SK-N-SH (cell line): ENCODE measurements at regions not wholly inside any gene's neighbourhood (a gene's known extent, or its start where the extent isn't known, plus 50 kb on each side); places are given as distances from the start of the nearest gene placed in this dataset.

Experiments
- CTCF ChIA-PET: fragments of 300-600, 350-600 bp; formaldehyde crosslinking; extraction: SDS; loops from one replicate; lab custom pipeline; 2021; lab: Yijun Ruan, JAX
- POLR2A ChIA-PET: fragments of 350-600 bp; sonication (Branson Sonifier 250); formaldehyde crosslinking; extraction: SDS; loops from one replicate; lab custom pipeline; 2020; ENCODE audit warnings: antibody characterized with exemption, inconsistent platforms; lab: Yijun Ruan, JAX
- DNase-seq: peaks from one replicate; pipeline ENCODE4 v3.0.0; 2012
- H2AFZ ChIP-seq: fragments of 200-600 bp; sonication (generic); 2 replicates; pipeline ENCODE4 v1.8.1; 2016; ENCODE audit warnings: antibody characterized with exemption, mild to moderate bottlenecking, low read depth
- H3F3A ChIP-seq: fragments of 200-600 bp; sonication (generic); replicated peaks from 2 replicates; pipeline ENCODE3; 2016; ENCODE audit warnings: antibody characterized with exemption, mild to moderate bottlenecking; ENCODE audit not compliant: insufficient read depth
- H3K27ac ChIP-seq, 2 experiments: fragments of 200-500 bp in 1 of 2; fragments of 200-600 bp in 1 of 2; sonication (Bioruptor generic) in 1 of 2; sonication (generic), shearing (Covaris generic) in 1 of 2; 2 replicates each; pipeline versions ENCODE4 v1.5.1 to v1.6.1; 2014 to 2016; ENCODE audit warnings: low read depth in 2 of 2, inconsistent platforms in 1 of 2, low read length in 1 of 2, mild to moderate bottlenecking in 1 of 2, mixed read lengths in 1 of 2
- H3K27me3 ChIP-seq: fragments of 200-600 bp; sonication (generic), shearing (Covaris generic); 2 replicates; pipeline ENCODE4 v1.6.1; 2016; ENCODE audit warnings: mixed run types; ENCODE audit not compliant: insufficient read depth
- H3K36me3 ChIP-seq, 2 experiments: fragments of 200-500 bp in 1 of 2; fragments of 200-600 bp in 1 of 2; sonication (Bioruptor generic) in 1 of 2; sonication (generic) in 1 of 2; replicated peaks in 1 of 2; 2 replicates each; pipeline versions ENCODE3 to v1.5.1; 2014 to 2016; ENCODE audit warnings: low read length in 1 of 2, mild to moderate bottlenecking in 1 of 2; ENCODE audit not compliant: insufficient read depth in 2 of 2, control insufficient read depth in 1 of 2
- H3K4me1 ChIP-seq, 2 experiments: fragments of 200-500 bp in 1 of 2; fragments of 200-600 bp in 1 of 2; sonication (Bioruptor generic) in 1 of 2; sonication (generic), shearing (Covaris generic) in 1 of 2; 2 replicates each; pipeline versions ENCODE4 v1.5.1 to v1.6.1; 2014 to 2016; ENCODE audit warnings: low read depth in 1 of 2, low read length in 1 of 2, mixed run types in 1 of 2; ENCODE audit not compliant: insufficient read depth in 2 of 2, control insufficient read depth in 1 of 2
- H3K4me2 ChIP-seq: fragments of 200-600 bp; sonication (generic), shearing (Covaris generic); 2 replicates; pipeline ENCODE4 v1.6.1; 2017; ENCODE audit warnings: mixed run types
- H3K4me3 ChIP-seq, 2 experiments: fragments of 200-500 bp in 1 of 2; fragments of 200-600 bp in 1 of 2; sonication (Bioruptor generic) in 1 of 2; sonication (generic), shearing (Covaris generic) in 1 of 2; 2 replicates each; pipeline versions ENCODE4 v1.5.1 to v1.8.1; 2014 to 2016; ENCODE audit warnings: low read depth in 2 of 2, inconsistent platforms in 1 of 2, low read length in 1 of 2, mild to moderate bottlenecking in 1 of 2, mixed read lengths in 1 of 2, moderate library complexity in 1 of 2
- H3K79me2 ChIP-seq: fragments of 200-600 bp; sonication (generic); 2 replicates; pipeline ENCODE4 v1.8.1; 2017; ENCODE audit warnings: mild to moderate bottlenecking; ENCODE audit not compliant: insufficient read depth
- H3K9ac ChIP-seq: fragments of 200-600 bp; sonication (generic); 2 replicates; pipeline ENCODE4 v1.6.1; 2017; ENCODE audit warnings: mixed run types
- H3K9me2 ChIP-seq: fragments of 200-600 bp; sonication (generic); 2 replicates; pipeline ENCODE4 v1.6.1; 2017; ENCODE audit warnings: mixed run types
- H3K9me3 ChIP-seq: fragments of 200-600 bp; sonication (generic); 2 replicates; pipeline ENCODE4 v1.6.1; 2017; ENCODE audit warnings: mixed run types, mild to moderate bottlenecking, moderate library complexity
- H4K20me1 ChIP-seq: fragments of 200-600 bp; sonication (generic); 2 replicates; pipeline ENCODE4 v1.6.1; 2017; ENCODE audit warnings: mild to moderate bottlenecking, mixed run types; ENCODE audit not compliant: insufficient read depth
- CHD2 ChIP-seq: fragments of 150-350 bp; IDR thresholded peaks from 2 replicates; pipeline ENCODE4 v1.6.1; 2018; ENCODE audit warnings: low read length; ENCODE audit not compliant: partially characterized antibody
- EP300 ChIP-seq, 2 experiments: IDR thresholded peaks; 2 replicates each; pipeline versions ENCODE4 v1.4.0 to v1.6.1; 2012; ENCODE audit warnings: borderline replicate concordance in 1 of 2, low read depth in 1 of 2, low read length in 1 of 2
- EZH2phosphoT487 ChIP-seq: fragments of 200-600 bp; sonication (generic); IDR thresholded peaks from 2 replicates; pipeline ENCODE4 v1.6.1; 2017; ENCODE audit warnings: low read depth, mixed run types, mild to moderate bottlenecking, antibody characterized with exemption, moderate library complexity, borderline replicate concordance
- MXI1 ChIP-seq: IDR thresholded peaks from 2 replicates; pipeline ENCODE4 v1.6.1; 2012; ENCODE audit warnings: mild to moderate bottlenecking, low read depth, low read length, improper control_type of control experiment
- NFIC ChIP-seq: IDR thresholded peaks from 2 replicates; pipeline ENCODE4 v1.4.0; 2012; ENCODE audit warnings: borderline replicate concordance
- NRF1 ChIP-seq: IDR thresholded peaks from 2 replicates; pipeline ENCODE4 v1.6.1; 2012; ENCODE audit warnings: low read depth, mild to moderate bottlenecking, low read length
- POLR2AphosphoS5 ChIP-seq: IDR thresholded peaks from 2 replicates; pipeline ENCODE4 v1.6.1; 2012; ENCODE audit warnings: low read depth, low read length
- RXRA ChIP-seq: IDR thresholded peaks from 2 replicates; pipeline ENCODE4 v1.4.0; 2012; ENCODE audit warnings: low read depth, mild to moderate bottlenecking, borderline replicate concordance
- SIN3A ChIP-seq: IDR thresholded peaks from 2 replicates; pipeline ENCODE4 v1.6.1; 2012; ENCODE audit warnings: low read depth, mild to moderate bottlenecking, low read length, moderate library complexity, borderline replicate concordance
- SMC3 ChIP-seq: IDR thresholded peaks from 2 replicates; pipeline ENCODE4 v1.6.1; 2012; ENCODE audit warnings: low read depth, low read length, improper control_type of control experiment
- TAF1 ChIP-seq: IDR thresholded peaks from 2 replicates; pipeline ENCODE4 v1.6.1; 2012; ENCODE audit warnings: low read depth, mild to moderate bottlenecking, low read length, moderate library complexity, borderline replicate concordance
- TCF12 ChIP-seq: IDR thresholded peaks from 2 replicates; pipeline ENCODE4 v1.4.0; 2012
- WGBS: methylation state at CpG from one replicate; pipeline ENCODE4 v1.1.6; 2017; ENCODE audit warnings: low lambda C conversion rate; 5-methylcytosine and 5-hydroxymethylcytosine counted together
- TF ChIP-seq, protein P1 (sequence below): fragments of 200-600 bp; sonication (generic); IDR thresholded peaks from 2 replicates; pipeline ENCODE4 v1.6.1; 2017; ENCODE audit warnings: antibody characterized with exemption, mild to moderate bottlenecking, moderate library complexity
- TF ChIP-seq, protein P2 (sequence below): fragments of 150-350 bp; IDR thresholded peaks from 2 replicates; pipeline ENCODE4 v1.6.1; 2017; ENCODE audit warnings: antibody characterized with exemption, low read length, low read depth, borderline replicate concordance
- TF ChIP-seq, protein P3 (sequence below): IDR thresholded peaks from 2 replicates; pipeline ENCODE4; 2012
- TF ChIP-seq, protein P4 (sequence below): IDR thresholded peaks from 2 replicates; pipeline ENCODE4 v1.6.1; 2012; ENCODE audit warnings: mild to moderate bottlenecking, low read depth, low read length, moderate library complexity
- TF ChIP-seq, protein P5 (sequence below): IDR thresholded peaks from 2 replicates; pipeline ENCODE4 v1.4.0; 2012; ENCODE audit warnings: low read depth, borderline replicate concordance

DNA sequence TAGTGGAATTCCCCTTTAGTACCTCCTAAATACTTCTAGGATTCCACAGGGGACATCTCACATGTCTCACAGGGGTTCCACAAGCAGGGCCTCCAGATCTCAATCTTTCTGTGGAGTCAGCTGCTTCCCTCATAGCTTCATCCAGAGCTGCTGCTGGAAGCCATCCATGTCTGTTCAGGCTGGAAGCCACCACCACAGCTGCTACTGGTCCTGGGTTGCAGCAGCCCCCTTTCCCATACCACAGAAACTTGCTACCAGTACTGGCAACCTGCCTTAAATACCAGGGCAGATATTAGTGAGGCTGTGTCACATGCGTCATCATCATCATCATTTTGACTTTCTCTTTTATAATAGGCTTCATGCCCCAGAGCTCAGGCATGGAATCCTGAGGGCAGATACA lies 242.7 kb upstream of the NCAM1 start:
- TF ChIP-seq, protein P1, sequence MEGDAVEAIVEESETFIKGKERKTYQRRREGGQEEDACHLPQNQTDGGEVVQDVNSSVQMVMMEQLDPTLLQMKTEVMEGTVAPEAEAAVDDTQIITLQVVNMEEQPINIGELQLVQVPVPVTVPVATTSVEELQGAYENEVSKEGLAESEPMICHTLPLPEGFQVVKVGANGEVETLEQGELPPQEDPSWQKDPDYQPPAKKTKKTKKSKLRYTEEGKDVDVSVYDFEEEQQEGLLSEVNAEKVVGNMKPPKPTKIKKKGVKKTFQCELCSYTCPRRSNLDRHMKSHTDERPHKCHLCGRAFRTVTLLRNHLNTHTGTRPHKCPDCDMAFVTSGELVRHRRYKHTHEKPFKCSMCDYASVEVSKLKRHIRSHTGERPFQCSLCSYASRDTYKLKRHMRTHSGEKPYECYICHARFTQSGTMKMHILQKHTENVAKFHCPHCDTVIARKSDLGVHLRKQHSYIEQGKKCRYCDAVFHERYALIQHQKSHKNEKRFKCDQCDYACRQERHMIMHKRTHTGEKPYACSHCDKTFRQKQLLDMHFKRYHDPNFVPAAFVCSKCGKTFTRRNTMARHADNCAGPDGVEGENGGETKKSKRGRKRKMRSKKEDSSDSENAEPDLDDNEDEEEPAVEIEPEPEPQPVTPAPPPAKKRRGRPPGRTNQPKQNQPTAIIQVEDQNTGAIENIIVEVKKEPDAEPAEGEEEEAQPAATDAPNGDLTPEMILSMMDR: no peak
- TF ChIP-seq, protein P2, sequence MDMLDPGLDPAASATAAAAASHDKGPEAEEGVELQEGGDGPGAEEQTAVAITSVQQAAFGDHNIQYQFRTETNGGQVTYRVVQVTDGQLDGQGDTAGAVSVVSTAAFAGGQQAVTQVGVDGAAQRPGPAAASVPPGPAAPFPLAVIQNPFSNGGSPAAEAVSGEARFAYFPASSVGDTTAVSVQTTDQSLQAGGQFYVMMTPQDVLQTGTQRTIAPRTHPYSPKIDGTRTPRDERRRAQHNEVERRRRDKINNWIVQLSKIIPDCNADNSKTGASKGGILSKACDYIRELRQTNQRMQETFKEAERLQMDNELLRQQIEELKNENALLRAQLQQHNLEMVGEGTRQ: no peak
- TF ChIP-seq EZH2phosphoT487: no peak
- TF ChIP-seq SIN3A: no peak
- TF ChIP-seq, protein P3, sequence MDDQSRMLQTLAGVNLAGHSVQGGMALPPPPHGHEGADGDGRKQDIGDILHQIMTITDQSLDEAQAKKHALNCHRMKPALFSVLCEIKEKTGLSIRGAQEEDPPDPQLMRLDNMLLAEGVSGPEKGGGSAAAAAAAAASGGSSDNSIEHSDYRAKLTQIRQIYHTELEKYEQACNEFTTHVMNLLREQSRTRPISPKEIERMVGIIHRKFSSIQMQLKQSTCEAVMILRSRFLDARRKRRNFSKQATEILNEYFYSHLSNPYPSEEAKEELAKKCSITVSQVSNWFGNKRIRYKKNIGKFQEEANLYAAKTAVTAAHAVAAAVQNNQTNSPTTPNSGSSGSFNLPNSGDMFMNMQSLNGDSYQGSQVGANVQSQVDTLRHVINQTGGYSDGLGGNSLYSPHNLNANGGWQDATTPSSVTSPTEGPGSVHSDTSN: no peak
- no peak for TF ChIP-seq EP300 (IDR thresholded peaks at IDR 0.05; ENCODE audit: borderline replicate concordance in 1 of 2, low read depth in 1 of 2, low read length in 1 of 2)
- no peak for TF ChIP-seq NRF1
- no peak for TF ChIP-seq NFIC
- no peak for TF ChIP-seq SMC3
- TF ChIP-seq TAF1: no peak
- no peak for TF ChIP-seq CHD2
- TF ChIP-seq RXRA: no peak
- TF ChIP-seq TCF12: no peak
- TF ChIP-seq MXI1: no peak
- TF ChIP-seq, protein P4, sequence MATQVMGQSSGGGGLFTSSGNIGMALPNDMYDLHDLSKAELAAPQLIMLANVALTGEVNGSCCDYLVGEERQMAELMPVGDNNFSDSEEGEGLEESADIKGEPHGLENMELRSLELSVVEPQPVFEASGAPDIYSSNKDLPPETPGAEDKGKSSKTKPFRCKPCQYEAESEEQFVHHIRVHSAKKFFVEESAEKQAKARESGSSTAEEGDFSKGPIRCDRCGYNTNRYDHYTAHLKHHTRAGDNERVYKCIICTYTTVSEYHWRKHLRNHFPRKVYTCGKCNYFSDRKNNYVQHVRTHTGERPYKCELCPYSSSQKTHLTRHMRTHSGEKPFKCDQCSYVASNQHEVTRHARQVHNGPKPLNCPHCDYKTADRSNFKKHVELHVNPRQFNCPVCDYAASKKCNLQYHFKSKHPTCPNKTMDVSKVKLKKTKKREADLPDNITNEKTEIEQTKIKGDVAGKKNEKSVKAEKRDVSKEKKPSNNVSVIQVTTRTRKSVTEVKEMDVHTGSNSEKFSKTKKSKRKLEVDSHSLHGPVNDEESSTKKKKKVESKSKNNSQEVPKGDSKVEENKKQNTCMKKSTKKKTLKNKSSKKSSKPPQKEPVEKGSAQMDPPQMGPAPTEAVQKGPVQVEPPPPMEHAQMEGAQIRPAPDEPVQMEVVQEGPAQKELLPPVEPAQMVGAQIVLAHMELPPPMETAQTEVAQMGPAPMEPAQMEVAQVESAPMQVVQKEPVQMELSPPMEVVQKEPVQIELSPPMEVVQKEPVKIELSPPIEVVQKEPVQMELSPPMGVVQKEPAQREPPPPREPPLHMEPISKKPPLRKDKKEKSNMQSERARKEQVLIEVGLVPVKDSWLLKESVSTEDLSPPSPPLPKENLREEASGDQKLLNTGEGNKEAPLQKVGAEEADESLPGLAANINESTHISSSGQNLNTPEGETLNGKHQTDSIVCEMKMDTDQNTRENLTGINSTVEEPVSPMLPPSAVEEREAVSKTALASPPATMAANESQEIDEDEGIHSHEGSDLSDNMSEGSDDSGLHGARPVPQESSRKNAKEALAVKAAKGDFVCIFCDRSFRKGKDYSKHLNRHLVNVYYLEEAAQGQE: no peak
- TF ChIP-seq, protein P5, sequence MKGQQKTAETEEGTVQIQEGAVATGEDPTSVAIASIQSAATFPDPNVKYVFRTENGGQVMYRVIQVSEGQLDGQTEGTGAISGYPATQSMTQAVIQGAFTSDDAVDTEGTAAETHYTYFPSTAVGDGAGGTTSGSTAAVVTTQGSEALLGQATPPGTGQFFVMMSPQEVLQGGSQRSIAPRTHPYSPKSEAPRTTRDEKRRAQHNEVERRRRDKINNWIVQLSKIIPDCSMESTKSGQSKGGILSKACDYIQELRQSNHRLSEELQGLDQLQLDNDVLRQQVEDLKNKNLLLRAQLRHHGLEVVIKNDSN: no peak
- no peak for TF ChIP-seq POLR2AphosphoS5
- Histone ChIP-seq H3K9me3 (no peaks in the 10 kb centered on the region), H3K4me3 (no peak overlapping the region), H3K27me3 (no peaks in the 10 kb centered on the region), H3F3A (no peaks in the 10 kb centered on the region), H3K36me3 (no peaks in the 10 kb centered on the region), H3K4me1 (peaks cover 0 to 2% of the 10 kb centered on the region in 2 experiments; a peak in 1 of 4 replicates), H3K9me2 (no peaks in the 10 kb centered on the region), H3K79me2 (no peaks in the 10 kb centered on the region), H3K27ac (no peak overlapping the region), H4K20me1 (no peaks in the 10 kb centered on the region), H3K4me2 (no peak overlapping the region), H3K9ac (no peak overlapping the region), H2AFZ (no peak overlapping the region)
- ChIA-PET POLR2A (no interaction called here), CTCF (interaction anchor here (1.7 kb wide), 1 partner anchor 13 kb away, joined by 5 read pairs; no protein-coding TSS in a partner anchor)
- WGBS: 80% methylated on average over 1 of the region's 1 CpG
- no peak for DNase-seq
